HEK293 (cell line): ENCODE measurements at regions not wholly inside any gene's neighbourhood (a gene's known extent, or its start where the extent isn't known, plus 50 kb on each side); places are given as distances from the start of the nearest gene placed in this dataset.

Source experiments
- CTCF ChIA-PET: fragments of 350-600 bp; formaldehyde crosslinking; extraction: SDS; loops from one replicate; lab custom pipeline; 2021; ENCODE audit warnings: antibody characterized with exemption; lab: Yijun Ruan, JAX
- POLR2A ChIA-PET: fragments of 300-600 bp; formaldehyde crosslinking; extraction: SDS; loops from one replicate; lab custom pipeline; 2020; ENCODE audit warnings: antibody characterized with exemption, inconsistent platforms; lab: Yijun Ruan, JAX
- H3K27ac ChIP-seq: fragments of 200-500 bp; sonication (Bioruptor generic); 2 replicates; pipeline ENCODE4 v1.5.1; 2014; ENCODE audit warnings: low read depth, low read length, control low read depth, inconsistent platforms; ENCODE audit errors: extremely low read depth
- H3K36me3 ChIP-seq, 2 experiments: fragments of 200-500 bp in 1 of 2; sonication (Bioruptor generic) in 1 of 2; 1 replicate in 1 of 2; 2 replicates in 1 of 2; pipeline ENCODE4 v1.5.1; 2014 to 2017; ENCODE audit warnings: inconsistent platforms in 2 of 2, low read length in 2 of 2; ENCODE audit not compliant: control insufficient read depth in 2 of 2, insufficient read depth in 1 of 2
- H3K4me1 ChIP-seq: fragments of 200-500 bp; sonication (Bioruptor generic); 2 replicates; pipeline ENCODE4 v1.5.1; 2014; ENCODE audit warnings: mild to moderate bottlenecking, low read length, inconsistent platforms; ENCODE audit not compliant: control insufficient read depth, insufficient read depth
- H3K4me3 ChIP-seq: 2 replicates; pipeline ENCODE4 v1.5.1; 2011; ENCODE audit warnings: low read depth, mild to moderate bottlenecking, control low read depth, low read length, moderate library complexity
- H3K9me3 ChIP-seq: fragments of 200-500 bp; sonication (Bioruptor generic); 2 replicates; pipeline ENCODE4 v1.5.1; 2014; ENCODE audit warnings: low read depth, low read length, inconsistent platforms; ENCODE audit not compliant: control insufficient read depth, insufficient read depth
- BCL11A ChIP-seq: fragments of 450-650 bp; formaldehyde crosslinking; IDR thresholded peaks from 2 replicates; pipeline ENCODE4 v1.5.1; 2016; ENCODE audit warnings: low read depth, missing biosample characterization, missing genetic modification characterization
- OSR2 ChIP-seq: fragments of 450-650 bp; formaldehyde crosslinking; IDR thresholded peaks from 2 replicates; pipeline ENCODE4 v1.5.1; 2016; ENCODE audit warnings: missing biosample characterization, missing genetic modification characterization
- SALL2 ChIP-seq: fragments of 450-650 bp; formaldehyde crosslinking; IDR thresholded peaks from 2 replicates; pipeline ENCODE4 v1.5.0; 2017; ENCODE audit warnings: missing biosample characterization, mild to moderate bottlenecking, missing genetic modification characterization, borderline replicate concordance
- ZBTB1 ChIP-seq: fragments of 450-650 bp; formaldehyde crosslinking; IDR thresholded peaks from 2 replicates; pipeline ENCODE4 v1.5.1; 2016; ENCODE audit warnings: missing biosample characterization, missing genetic modification characterization
- ZBTB8A ChIP-seq: fragments of 450-650 bp; formaldehyde crosslinking; IDR thresholded peaks from 2 replicates; pipeline ENCODE4 v1.5.1; 2016; ENCODE audit warnings: missing biosample characterization, missing genetic modification characterization
- ZFP69B ChIP-seq: fragments of 450-650 bp; formaldehyde crosslinking; IDR thresholded peaks from 2 replicates; pipeline ENCODE4 v1.5.1; 2016; ENCODE audit warnings: missing biosample characterization, missing genetic modification characterization
- ZIC2 ChIP-seq: fragments of 450-650 bp; formaldehyde crosslinking; IDR thresholded peaks from 2 replicates; pipeline ENCODE4 v1.5.1; 2016; ENCODE audit warnings: missing biosample characterization, missing genetic modification characterization
- ZNF132 ChIP-seq: fragments of 450-650 bp; formaldehyde crosslinking; IDR thresholded peaks from 2 replicates; pipeline ENCODE4 v1.5.1; 2017; ENCODE audit warnings: missing biosample characterization, missing genetic modification characterization, borderline replicate concordance
- ZNF2 ChIP-seq: fragments of 450-650 bp; formaldehyde crosslinking; IDR thresholded peaks from 2 replicates; pipeline ENCODE4 v1.5.1; 2016; ENCODE audit warnings: missing biosample characterization, missing genetic modification characterization
- ZNF292 ChIP-seq: fragments of 450-650 bp; formaldehyde crosslinking; IDR thresholded peaks from 2 replicates; pipeline ENCODE4 v1.5.1; 2016; ENCODE audit warnings: low read depth, missing biosample characterization, missing genetic modification characterization, borderline replicate concordance
- ZNF311 ChIP-seq: fragments of 450-650 bp; formaldehyde crosslinking; IDR thresholded peaks from 2 replicates; pipeline ENCODE4 v1.5.1; 2017; ENCODE audit warnings: missing biosample characterization, missing genetic modification characterization, borderline replicate concordance
- ZNF354C ChIP-seq: fragments of 450-650 bp; formaldehyde crosslinking; IDR thresholded peaks from 2 replicates; pipeline ENCODE4 v1.5.1; 2016; ENCODE audit warnings: missing biosample characterization, missing genetic modification characterization, low read depth, borderline replicate concordance
- ZNF404 ChIP-seq: fragments of 450-650 bp; formaldehyde crosslinking; IDR thresholded peaks from 2 replicates; pipeline ENCODE4 v1.5.1; 2017; ENCODE audit warnings: missing biosample characterization, missing genetic modification characterization
- ZNF426 ChIP-seq: fragments of 450-650 bp; formaldehyde crosslinking; IDR thresholded peaks from 2 replicates; pipeline ENCODE4 v1.5.1; 2017; ENCODE audit warnings: missing biosample characterization, missing genetic modification characterization, mild to moderate bottlenecking, inconsistent platforms, moderate library complexity
- ZNF433 ChIP-seq: fragments of 450-650 bp; formaldehyde crosslinking; IDR thresholded peaks from 2 replicates; pipeline ENCODE4 v1.5.1; 2016; ENCODE audit warnings: missing biosample characterization, missing genetic modification characterization, low read depth
- ZNF514 ChIP-seq: fragments of 450-650 bp; formaldehyde crosslinking; IDR thresholded peaks from 2 replicates; pipeline ENCODE4 v1.5.1; 2016; ENCODE audit warnings: missing biosample characterization, missing genetic modification characterization
- ZNF529 ChIP-seq: fragments of 450-650 bp; formaldehyde crosslinking; IDR thresholded peaks from 2 replicates; pipeline ENCODE4 v1.5.1; 2017; ENCODE audit warnings: missing genetic modification characterization, missing biosample characterization; ENCODE audit not compliant: insufficient replicate concordance
- ZNF560 ChIP-seq: fragments of 450-650 bp; formaldehyde crosslinking; IDR thresholded peaks from 2 replicates; pipeline ENCODE4 v1.5.1; 2017; ENCODE audit warnings: missing biosample characterization, missing genetic modification characterization, borderline replicate concordance
- ZNF610 ChIP-seq: fragments of 450-650 bp; formaldehyde crosslinking; IDR thresholded peaks from 2 replicates; pipeline ENCODE4 v1.5.1; 2016; ENCODE audit warnings: missing biosample characterization, missing genetic modification characterization, borderline replicate concordance
- ZNF623 ChIP-seq: fragments of 450-650 bp; formaldehyde crosslinking; IDR thresholded peaks from 2 replicates; pipeline ENCODE4 v1.5.1; 2016; ENCODE audit warnings: missing biosample characterization, missing genetic modification characterization
- ZNF626 ChIP-seq: fragments of 450-650 bp; sonication (Bioruptor Pico); formaldehyde crosslinking; IDR thresholded peaks from 2 replicates; pipeline ENCODE4 v1.5.1; 2018; ENCODE audit warnings: missing biosample characterization, missing genetic modification characterization, inconsistent platforms
- ZNF664 ChIP-seq: fragments of 450-650 bp; formaldehyde crosslinking; IDR thresholded peaks from 2 replicates; pipeline ENCODE4 v1.5.1; 2016; ENCODE audit warnings: missing biosample characterization, missing genetic modification characterization
- ZNF76 ChIP-seq: fragments of 450-650 bp; formaldehyde crosslinking; IDR thresholded peaks from 2 replicates; pipeline ENCODE4; 2016; ENCODE audit warnings: low read depth, missing biosample characterization, missing genetic modification characterization, borderline replicate concordance
- ZNF768 ChIP-seq: fragments of 450-650 bp; formaldehyde crosslinking; IDR thresholded peaks from 2 replicates; pipeline ENCODE4 v1.5.1; 2018; ENCODE audit warnings: missing biosample characterization, mild to moderate bottlenecking, missing genetic modification characterization
- ZNF791 ChIP-seq: fragments of 450-650 bp; formaldehyde crosslinking; IDR thresholded peaks from 2 replicates; pipeline ENCODE4 v1.5.1; 2016; ENCODE audit warnings: missing biosample characterization, missing genetic modification characterization
- ZNF792 ChIP-seq: fragments of 450-650 bp; formaldehyde crosslinking; IDR thresholded peaks from 2 replicates; pipeline ENCODE4 v1.5.1; 2016; ENCODE audit warnings: missing biosample characterization, missing genetic modification characterization
- TF ChIP-seq, protein P1 (sequence below): fragments of 450-650 bp; formaldehyde crosslinking; IDR thresholded peaks from 2 replicates; pipeline ENCODE4 v1.5.1; 2016; ENCODE audit warnings: missing biosample characterization, missing genetic modification characterization
- TF ChIP-seq, protein P2 (sequence below): fragments of 450-650 bp; formaldehyde crosslinking; IDR thresholded peaks from 2 replicates; pipeline ENCODE4 v1.5.1; 2016; ENCODE audit warnings: missing biosample characterization, missing genetic modification characterization
- TF ChIP-seq, protein P3 (sequence below): fragments of 450-650 bp; formaldehyde crosslinking; IDR thresholded peaks from 2 replicates; pipeline ENCODE4 v1.5.1; 2017; ENCODE audit warnings: missing biosample characterization, mild to moderate bottlenecking, missing genetic modification characterization, moderate library complexity
- TF ChIP-seq, protein P4 (sequence below): fragments of 450-650 bp; IDR thresholded peaks from 2 replicates; pipeline ENCODE4 v1.5.1; 2018; ENCODE audit warnings: missing biosample characterization, missing genetic modification characterization

DNA sequence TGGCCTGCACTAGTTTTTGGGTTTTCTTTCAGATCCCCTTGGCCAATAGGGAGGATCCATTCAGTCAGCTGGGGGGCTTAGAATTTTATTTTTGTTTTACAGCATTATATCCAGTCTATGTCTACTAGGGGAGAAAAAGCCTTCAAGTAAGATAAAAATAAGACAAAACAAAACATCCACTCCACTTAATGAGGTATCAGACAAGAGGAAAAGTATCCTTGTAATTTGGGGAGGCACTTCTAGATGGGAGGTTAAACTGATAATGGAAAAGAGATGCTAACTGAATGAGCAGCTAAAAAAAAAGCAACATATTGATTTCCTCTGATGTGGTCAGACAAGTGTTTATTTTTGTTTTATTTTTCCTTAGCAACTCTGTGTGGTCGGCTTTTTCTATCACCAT is 278.0 kb upstream of the ANO3 start:
- no peaks in the 10 kb centered on the region for H3K9me3 ChIP-seq
- CTCF ChIA-PET, result interaction anchor here (0.6 kb wide), 1 partner anchor 66 kb away, joined by 3 read pairs; no protein-coding TSS in a partner anchor
- TF ChIP-seq ZBTB8A, result no peak
- TF ChIP-seq ZNF2 (tag by site-specific recombination), result no peak
- no peak for TF ChIP-seq ZNF514 (tag by site-specific recombination)
- no peak for TF ChIP-seq SALL2 (tag by site-specific recombination)
- TF ChIP-seq, protein P1, sequence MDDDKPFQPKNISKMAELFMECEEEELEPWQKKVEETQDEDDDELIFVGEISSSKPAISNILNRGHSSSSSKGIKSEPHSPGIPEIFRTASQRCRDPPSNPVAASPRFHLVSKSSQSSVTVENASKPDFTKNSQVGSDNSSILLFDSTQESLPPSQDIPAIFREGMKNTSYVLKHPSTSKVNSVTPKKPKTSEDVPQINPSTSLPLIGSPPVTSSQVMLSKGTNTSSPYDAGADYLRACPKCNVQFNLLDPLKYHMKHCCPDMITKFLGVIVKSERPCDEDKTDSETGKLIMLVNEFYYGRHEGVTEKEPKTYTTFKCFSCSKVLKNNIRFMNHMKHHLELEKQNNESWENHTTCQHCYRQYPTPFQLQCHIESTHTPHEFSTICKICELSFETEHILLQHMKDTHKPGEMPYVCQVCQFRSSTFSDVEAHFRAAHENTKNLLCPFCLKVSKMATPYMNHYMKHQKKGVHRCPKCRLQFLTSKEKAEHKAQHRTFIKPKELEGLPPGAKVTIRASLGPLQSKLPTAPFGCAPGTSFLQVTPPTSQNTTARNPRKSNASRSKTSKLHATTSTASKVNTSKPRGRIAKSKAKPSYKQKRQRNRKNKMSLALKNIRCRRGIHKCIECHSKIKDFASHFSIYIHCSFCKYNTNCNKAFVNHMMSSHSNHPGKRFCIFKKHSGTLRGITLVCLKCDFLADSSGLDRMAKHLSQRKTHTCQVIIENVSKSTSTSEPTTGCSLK (tag by site-specific recombination), result no peak
- TF ChIP-seq, protein P2, sequence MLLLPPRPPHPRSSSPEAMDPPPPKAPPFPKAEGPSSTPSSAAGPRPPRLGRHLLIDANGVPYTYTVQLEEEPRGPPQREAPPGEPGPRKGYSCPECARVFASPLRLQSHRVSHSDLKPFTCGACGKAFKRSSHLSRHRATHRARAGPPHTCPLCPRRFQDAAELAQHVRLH, result no peak
- no peak for TF ChIP-seq ZNF76 (tag by site-specific recombination)
- no peak for TF ChIP-seq ZNF626 (tag by site-specific recombination)
- TF ChIP-seq ZNF791 (tag by site-specific recombination), result no peak
- TF ChIP-seq ZNF433 (tag by site-specific recombination), result no peak
- TF ChIP-seq OSR2 (tag by site-specific recombination), result no peak
- no peak for TF ChIP-seq BCL11A (tag by site-specific recombination)
- no peak for TF ChIP-seq ZNF610 (tag by site-specific recombination)
- no peak for TF ChIP-seq ZNF529 (tag by site-specific recombination)
- H3K27ac ChIP-seq, result no peak overlapping the region
- H3K36me3 ChIP-seq, result no peaks in the 10 kb centered on the region
- no peak overlapping the region for H3K4me3 ChIP-seq
- no peaks in the 10 kb centered on the region for H3K4me1 ChIP-seq
- POLR2A ChIA-PET, result no interaction called here

DNA sequence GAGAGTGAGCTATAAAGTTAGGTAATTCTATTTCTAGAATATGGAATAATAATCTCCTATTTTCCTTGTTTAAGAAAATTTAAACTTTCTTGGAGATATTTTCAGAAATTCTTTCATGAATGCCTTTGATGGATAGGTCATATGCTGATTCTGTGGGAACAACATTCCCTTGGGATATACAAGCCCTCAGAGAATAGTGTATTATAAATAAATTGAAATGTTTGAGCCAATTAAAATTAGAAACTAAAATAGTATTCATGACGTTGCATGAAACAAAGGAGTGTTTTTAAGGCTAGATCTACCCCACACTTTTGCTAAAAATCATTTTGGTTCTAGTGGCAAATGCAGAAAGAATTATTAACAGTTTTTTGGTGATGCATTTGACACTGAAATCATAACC is 269.3 kb upstream of the ANO3 start:
- ChIA-PET POLR2A (no interaction called here), CTCF (no interaction called here)
- no peaks in the 10 kb centered on the region for H3K4me1 ChIP-seq
- no peak for TF ChIP-seq ZNF623 (tag by site-specific recombination)
- TF ChIP-seq ZNF404 (tag by site-specific recombination), result no peak
- TF ChIP-seq ZNF311 (tag by site-specific recombination), result no peak
- no peak for TF ChIP-seq ZBTB8A
- no peak for TF ChIP-seq ZFP69B (tag by site-specific recombination)
- no peak for TF ChIP-seq ZNF560
- H3K9me3 ChIP-seq, result no peaks in the 10 kb centered on the region
- H3K4me3 ChIP-seq, result no peak overlapping the region
- H3K36me3 ChIP-seq, result no peaks in the 10 kb centered on the region
- H3K27ac ChIP-seq, result no peak overlapping the region

DNA sequence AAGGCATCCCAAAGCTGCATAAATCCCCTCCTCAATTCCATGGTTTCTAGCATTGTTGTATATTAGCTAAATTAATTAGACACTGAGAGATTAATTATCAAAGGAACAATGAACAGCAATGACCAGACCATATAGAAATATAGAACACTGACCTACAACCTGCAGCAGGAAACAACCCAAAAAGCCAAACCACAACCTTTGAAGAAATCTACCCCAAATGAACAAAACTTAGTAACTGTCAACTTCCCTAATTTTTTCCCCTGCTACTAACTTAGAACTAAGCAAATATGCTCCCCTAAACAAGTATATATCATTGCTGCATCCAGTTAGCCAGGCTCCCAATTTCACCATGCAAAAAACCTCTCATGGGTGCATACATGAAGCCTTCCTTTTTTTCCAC is 268.0 kb upstream of the ANO3 start:
- ChIA-PET CTCF (interaction anchor here (0.6 kb wide), 1 partner anchor 71 kb away, joined by 4 read pairs; no protein-coding TSS in a partner anchor), POLR2A (no interaction called here)
- Histone ChIP-seq H3K27ac (no peak overlapping the region), H3K36me3 (no peaks in the 10 kb centered on the region), H3K9me3 (no peaks in the 10 kb centered on the region), H3K4me1 (no peaks in the 10 kb centered on the region), H3K4me3 (no peak overlapping the region)
- TF ChIP-seq ZNF664 (tag by site-specific recombination) (no peak), ZIC2 (no peak), ZNF292 (tag by site-specific recombination) (no peak), ZNF354C (tag by site-specific recombination) (no peak), ZNF426 (tag by site-specific recombination) (no peak), ZNF768 (tag by site-specific recombination) (no peak), ZBTB1 (tag by site-specific recombination) (no peak), ZNF132 (tag by site-specific recombination) (no peak), ZNF792 (tag by site-specific recombination) (no peak)
- TF ChIP-seq, protein P3, sequence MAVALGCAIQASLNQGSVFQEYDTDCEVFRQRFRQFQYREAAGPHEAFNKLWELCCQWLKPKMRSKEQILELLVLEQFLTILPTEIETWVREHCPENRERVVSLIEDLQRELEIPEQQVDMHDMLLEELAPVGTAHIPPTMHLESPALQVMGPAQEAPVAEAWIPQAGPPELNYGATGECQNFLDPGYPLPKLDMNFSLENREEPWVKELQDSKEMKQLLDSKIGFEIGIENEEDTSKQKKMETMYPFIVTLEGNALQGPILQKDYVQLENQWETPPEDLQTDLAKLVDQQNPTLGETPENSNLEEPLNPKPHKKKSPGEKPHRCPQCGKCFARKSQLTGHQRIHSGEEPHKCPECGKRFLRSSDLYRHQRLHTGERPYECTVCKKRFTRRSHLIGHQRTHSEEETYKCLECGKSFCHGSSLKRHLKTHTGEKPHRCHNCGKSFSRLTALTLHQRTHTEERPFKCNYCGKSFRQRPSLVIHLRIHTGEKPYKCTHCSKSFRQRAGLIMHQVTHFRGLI, result no peak
- TF ChIP-seq, protein P4, sequence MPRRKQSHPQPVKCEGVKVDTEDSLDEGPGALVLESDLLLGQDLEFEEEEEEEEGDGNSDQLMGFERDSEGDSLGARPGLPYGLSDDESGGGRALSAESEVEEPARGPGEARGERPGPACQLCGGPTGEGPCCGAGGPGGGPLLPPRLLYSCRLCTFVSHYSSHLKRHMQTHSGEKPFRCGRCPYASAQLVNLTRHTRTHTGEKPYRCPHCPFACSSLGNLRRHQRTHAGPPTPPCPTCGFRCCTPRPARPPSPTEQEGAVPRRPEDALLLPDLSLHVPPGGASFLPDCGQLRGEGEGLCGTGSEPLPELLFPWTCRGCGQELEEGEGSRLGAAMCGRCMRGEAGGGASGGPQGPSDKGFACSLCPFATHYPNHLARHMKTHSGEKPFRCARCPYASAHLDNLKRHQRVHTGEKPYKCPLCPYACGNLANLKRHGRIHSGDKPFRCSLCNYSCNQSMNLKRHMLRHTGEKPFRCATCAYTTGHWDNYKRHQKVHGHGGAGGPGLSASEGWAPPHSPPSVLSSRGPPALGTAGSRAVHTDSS (tag by site-specific recombination), result no peak
